HepG2 (cell line): ENCODE measurements at regions not wholly inside any gene's neighbourhood (a gene's known extent, or its start where the extent isn't known, plus 50 kb on each side); places are given as distances from the start of the nearest gene placed in this dataset.

Experiments
- ATAC-seq: fragments of 200-7000 bp; cut with Tn5 transposase; 3 replicates; pipeline ENCODE4 v1.9.1; 2020; ENCODE audit warnings: mild to moderate bottlenecking, moderate library complexity
- BruUV-seq: library from RNA; stranded (reverse); fragments of 400-500 nt; replicated peaks from 2 replicates; lab custom pipeline; 2021; lab: Mats Ljungman, UMichigan
- CTCF ChIA-PET: fragments of 300-600 bp; formaldehyde crosslinking; extraction: SDS; loops from one replicate; lab custom pipeline; 2021; ENCODE audit warnings: low total read pairs, inconsistent platforms, low intra/inter-chr PET ratio; lab: Yijun Ruan, JAX
- POLR2A ChIA-PET: fragments of 350-600 bp; sonication (Branson Sonifier 250); formaldehyde crosslinking; loops from one replicate; lab custom pipeline; 2020; ENCODE audit warnings: antibody characterized with exemption, inconsistent platforms; lab: Yijun Ruan, JAX
- DNase-seq: peaks from one replicate; pipeline ENCODE4 v3.0.0-alpha.2; 2015; ENCODE audit warnings: low spot score
- FAIRE-seq: peaks from 3 replicates; lab custom pipeline; 2011; peaks lifted over from hg19 to GRCh38; lab: Jason Lieb, UNC
- H2AFZ ChIP-seq: one replicate; pipeline ENCODE4 v1.6.1; 2011; ENCODE audit warnings: low read length, inconsistent platforms
- H3K27ac ChIP-seq: fragments of 300-600 bp; 3 replicates; pipeline ENCODE4 v1.8.0; 2011; ENCODE audit warnings: mixed run types, mild to moderate bottlenecking, mixed read lengths, low read length, inconsistent platforms; ENCODE audit not compliant: insufficient read depth; ENCODE audit errors: extremely low read length
- H3K27me3 ChIP-seq, 2 experiments: fragments of 200-600 bp in 1 of 2; 2 replicates in 1 of 2; 3 replicates in 1 of 2; pipeline versions ENCODE4 v1.6.0 to v1.8.0; 2011; ENCODE audit warnings: low read length in 2 of 2, mild to moderate bottlenecking in 2 of 2, moderate library complexity in 2 of 2, inconsistent platforms in 1 of 2; ENCODE audit not compliant: insufficient read depth in 2 of 2, control insufficient read depth in 1 of 2
- H3K36me3 ChIP-seq, 2 experiments: fragments of 200-600 bp in 1 of 2; replicated peaks in 1 of 2; 2 replicates in 1 of 2; 3 replicates in 1 of 2; pipeline versions ENCODE4 v1.5.1 to v1.8.0; 2011; ENCODE audit warnings: low read length in 2 of 2, inconsistent platforms in 1 of 2; ENCODE audit not compliant: insufficient read depth in 2 of 2, control insufficient read depth in 1 of 2
- H3K4me1 ChIP-seq: 2 replicates; pipeline ENCODE4 v1.5.1; 2012; ENCODE audit warnings: low read length, inconsistent platforms; ENCODE audit not compliant: insufficient read depth
- H3K4me2 ChIP-seq: 2 replicates; pipeline ENCODE4 v1.6.0; 2011; ENCODE audit warnings: low read depth, low read length, inconsistent platforms
- H3K4me3 ChIP-seq, 3 experiments: fragments of 200-600 bp in 1 of 3; sonication (generic), shearing (Covaris generic) in 1 of 3; replicated peaks in 1 of 3; 2 replicates each; pipeline ENCODE4 v1.5.1; 2011 to 2016; ENCODE audit warnings: low read length in 3 of 3, inconsistent platforms in 2 of 3, low read depth in 2 of 3, mild to moderate bottlenecking in 2 of 3, control low read depth in 1 of 3, mixed read lengths in 1 of 3; ENCODE audit not compliant: insufficient read depth in 1 of 3
- H3K79me2 ChIP-seq: one replicate; pipeline ENCODE4 v1.6.1; 2011; ENCODE audit warnings: low read length, inconsistent platforms; ENCODE audit not compliant: insufficient read depth
- H3K9ac ChIP-seq: 2 replicates; pipeline ENCODE4 v1.6.0; 2011; ENCODE audit warnings: mild to moderate bottlenecking, low read depth, low read length, inconsistent platforms; ENCODE audit not compliant: insufficient read depth
- H3K9me3 ChIP-seq: 2 replicates; pipeline ENCODE4 v1.5.1; 2012; ENCODE audit warnings: mild to moderate bottlenecking, low read length
- H4K20me1 ChIP-seq: 2 replicates; pipeline ENCODE4 v1.6.0; 2011; ENCODE audit warnings: inconsistent platforms, mild to moderate bottlenecking, low read length, moderate library complexity; ENCODE audit not compliant: insufficient read depth
- BRCA1 ChIP-seq: sonication (generic); formaldehyde crosslinking; IDR thresholded peaks from 2 replicates; pipeline ENCODE4 v1.4.0; 2020; ENCODE audit warnings: missing genetic modification reagents
- CEBPB ChIP-seq: IDR thresholded peaks from 2 replicates; pipeline ENCODE4 v1.6.1; 2011; ENCODE audit warnings: low read depth, low read length, improper control_type of control experiment, borderline replicate concordance
- FIP1L1 ChIP-seq: fragments of 200-400 bp; formaldehyde crosslinking; IDR thresholded peaks from 2 replicates; pipeline ENCODE4 v1.6.1; 2018; ENCODE audit warnings: low read depth, mild to moderate bottlenecking, low read length, moderate library complexity, borderline replicate concordance; ENCODE audit not compliant: insufficient read depth
- GMEB1 ChIP-seq: sonication (generic); formaldehyde crosslinking; IDR thresholded peaks from 2 replicates; pipeline ENCODE4 v1.5.1; 2020; ENCODE audit warnings: missing genetic modification reagents, mild to moderate bottlenecking, borderline replicate concordance
- HOXA3 ChIP-seq: sonication (generic); formaldehyde crosslinking; IDR thresholded peaks from 2 replicates; pipeline ENCODE4 v1.5.0; 2020; ENCODE audit warnings: missing genetic modification reagents
- PCBP2 ChIP-seq: fragments of 200-400 bp; formaldehyde crosslinking; optimal IDR thresholded peaks from 2 replicates; pipeline ENCODE3; 2018; ENCODE audit warnings: low read length, low read depth; ENCODE audit not compliant: poor library complexity, severe bottlenecking
- POLR2G ChIP-seq: fragments of 200-400 bp; formaldehyde crosslinking; IDR thresholded peaks from 2 replicates; pipeline ENCODE4 v1.6.1; 2018; ENCODE audit warnings: mild to moderate bottlenecking, low read depth, low read length, moderate library complexity
- SIX4 ChIP-seq: sonication (generic); formaldehyde crosslinking; IDR thresholded peaks from 2 replicates; pipeline ENCODE4 v1.4.0; 2020; ENCODE audit warnings: missing genetic modification reagents
- ZNF224 ChIP-seq: sonication (generic); formaldehyde crosslinking; IDR thresholded peaks from 2 replicates; pipeline ENCODE4 v1.5.0; 2020; ENCODE audit warnings: mild to moderate bottlenecking, missing genetic modification reagents
- ZNF383 ChIP-seq: sonication (generic); formaldehyde crosslinking; IDR thresholded peaks from 2 replicates; pipeline ENCODE4 v1.4.0; 2020; ENCODE audit warnings: missing genetic modification reagents, mild to moderate bottlenecking, borderline replicate concordance
- ZNF563 ChIP-seq: sonication (generic); formaldehyde crosslinking; IDR thresholded peaks from 2 replicates; pipeline ENCODE4 v1.8.0; 2022; ENCODE audit warnings: mild to moderate bottlenecking, moderate library complexity, missing genetic modification reagents
- ZSCAN12 ChIP-seq: sonication (generic); formaldehyde crosslinking; IDR thresholded peaks from 2 replicates; pipeline ENCODE4 v1.9.0; 2021; ENCODE audit warnings: mild to moderate bottlenecking, missing genetic modification reagents
- WGBS: methylation state at CpG from one replicate; pipeline ENCODE4 v1.1.6; 2017; ENCODE audit warnings: low lambda C conversion rate; 5-methylcytosine and 5-hydroxymethylcytosine counted together
- in situ Hi-C: cut with HindIII; loops from 2 replicates; pipeline ENCODE4 v1.10.0; 2017; ENCODE audit warnings: low pct_unique_long_range_greater_than_20kb; ENCODE audit not compliant: extremely low pct_ligation_motif_present
- intact Hi-C: fragments of 100-400 bp; cut with micrococcal nuclease; formaldehyde crosslinking; loops from one replicate; pipeline ENCODE4 v1.10.0; 2022; ENCODE audit not compliant: unreplicated experiment

- H2AFZ ChIP-seq: no peak overlapping the region
- no peaks in the 10 kb centered on the region for H3K36me3 ChIP-seq
- POLR2A ChIA-PET: no interaction called here
- H3K4me1 ChIP-seq: no peaks in the 10 kb centered on the region
- H3K4me3 ChIP-seq: no peak overlapping the region
- 1% methylated on average over 2 of the region's 2 CpGs for WGBS
- no peak for FAIRE-seq
- CTCF ChIA-PET: no interaction called here
- TF ChIP-seq GMEB1 (CRISPR knock-in tag): no peak
- no peak for TF ChIP-seq POLR2G
- TF ChIP-seq BRCA1 (CRISPR knock-in tag): no peak
- no peak for TF ChIP-seq ZSCAN12
- no peak for TF ChIP-seq ZNF383
- TF ChIP-seq ZNF224 (CRISPR knock-in tag): no peak
- no peak for TF ChIP-seq ZNF563
- no peak for TF ChIP-seq PCBP2
- no peak for TF ChIP-seq SIX4 (CRISPR knock-in tag)
- no peak for TF ChIP-seq CEBPB
- no peak for TF ChIP-seq FIP1L1
- TF ChIP-seq HOXA3 (CRISPR knock-in tag): no peak
- H3K9me3 ChIP-seq: no peaks in the 10 kb centered on the region
- no TSS peak for BruUV-seq
- no peak overlapping the region for H3K4me2 ChIP-seq
- DNase-seq: no peak
- intact Hi-C loops (no loop called here), in situ Hi-C loops (no loop called here)
- no peaks in the 10 kb centered on the region for H3K79me2 ChIP-seq
- H4K20me1 ChIP-seq: no peaks in the 10 kb centered on the region
- no peak for ATAC-seq
- H3K9ac ChIP-seq: no peak overlapping the region
- H3K27ac ChIP-seq: no peak overlapping the region
- no peaks in the 10 kb centered on the region for H3K27me3 ChIP-seq
Observed at GRCh38 chr5:51138164-51138563, 245.1 kb upstream of the ISL1 start.
